ENCODE measurements at regions not wholly inside any gene's neighbourhood (a gene's known extent, or its start where the extent isn't known, plus 50 kb on each side); places are given as distances from the start of the nearest gene placed in this dataset.

DNA sequence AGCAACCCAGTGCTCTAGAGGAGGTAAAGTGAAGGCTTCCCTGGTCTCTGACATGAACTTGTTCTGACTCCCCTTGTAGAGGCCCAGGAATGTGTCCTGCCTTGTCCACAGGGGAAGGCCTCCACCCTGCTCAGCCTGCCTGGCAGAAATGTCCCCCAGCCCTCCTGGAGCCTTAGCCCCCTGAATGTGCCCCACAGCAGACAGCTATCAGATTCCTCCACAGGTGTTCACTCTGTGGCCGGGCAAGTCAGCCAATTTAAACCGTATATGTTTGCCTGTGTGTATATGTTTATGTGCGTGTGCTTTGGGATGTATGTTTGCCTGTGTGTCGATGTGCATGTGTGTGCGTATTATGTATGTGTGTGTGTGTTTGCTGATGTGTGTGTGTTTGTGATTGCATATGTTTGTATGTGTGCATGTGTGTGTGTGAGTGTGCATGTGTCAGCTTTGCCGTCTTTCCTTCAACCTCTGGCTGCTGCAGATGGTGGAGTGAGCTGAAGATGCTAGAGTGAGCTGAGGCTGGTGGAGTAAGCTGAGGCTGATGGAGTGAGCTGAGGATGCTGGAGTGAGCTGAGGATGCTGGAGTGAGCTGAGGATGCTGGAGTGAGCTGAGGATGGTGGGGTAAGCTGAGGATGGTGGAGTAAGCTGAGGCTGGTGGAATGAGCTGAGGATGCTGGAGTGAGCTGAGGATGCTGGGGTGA, 68.9 kb upstream of the ANTXRL start:
- TF ChIP-seq, protein P1, sequence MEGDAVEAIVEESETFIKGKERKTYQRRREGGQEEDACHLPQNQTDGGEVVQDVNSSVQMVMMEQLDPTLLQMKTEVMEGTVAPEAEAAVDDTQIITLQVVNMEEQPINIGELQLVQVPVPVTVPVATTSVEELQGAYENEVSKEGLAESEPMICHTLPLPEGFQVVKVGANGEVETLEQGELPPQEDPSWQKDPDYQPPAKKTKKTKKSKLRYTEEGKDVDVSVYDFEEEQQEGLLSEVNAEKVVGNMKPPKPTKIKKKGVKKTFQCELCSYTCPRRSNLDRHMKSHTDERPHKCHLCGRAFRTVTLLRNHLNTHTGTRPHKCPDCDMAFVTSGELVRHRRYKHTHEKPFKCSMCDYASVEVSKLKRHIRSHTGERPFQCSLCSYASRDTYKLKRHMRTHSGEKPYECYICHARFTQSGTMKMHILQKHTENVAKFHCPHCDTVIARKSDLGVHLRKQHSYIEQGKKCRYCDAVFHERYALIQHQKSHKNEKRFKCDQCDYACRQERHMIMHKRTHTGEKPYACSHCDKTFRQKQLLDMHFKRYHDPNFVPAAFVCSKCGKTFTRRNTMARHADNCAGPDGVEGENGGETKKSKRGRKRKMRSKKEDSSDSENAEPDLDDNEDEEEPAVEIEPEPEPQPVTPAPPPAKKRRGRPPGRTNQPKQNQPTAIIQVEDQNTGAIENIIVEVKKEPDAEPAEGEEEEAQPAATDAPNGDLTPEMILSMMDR (IDR thresholded peaks at IDR 0.05), result no peak
- no peak for TF ChIP-seq EP300 (IDR thresholded peaks at IDR 0.05)
